ENCODE measurements at regions not wholly inside any gene's neighbourhood (a gene's known extent, or its start where the extent isn't known, plus 50 kb on each side); places are given as distances from the start of the nearest gene placed in this dataset.

DNA sequence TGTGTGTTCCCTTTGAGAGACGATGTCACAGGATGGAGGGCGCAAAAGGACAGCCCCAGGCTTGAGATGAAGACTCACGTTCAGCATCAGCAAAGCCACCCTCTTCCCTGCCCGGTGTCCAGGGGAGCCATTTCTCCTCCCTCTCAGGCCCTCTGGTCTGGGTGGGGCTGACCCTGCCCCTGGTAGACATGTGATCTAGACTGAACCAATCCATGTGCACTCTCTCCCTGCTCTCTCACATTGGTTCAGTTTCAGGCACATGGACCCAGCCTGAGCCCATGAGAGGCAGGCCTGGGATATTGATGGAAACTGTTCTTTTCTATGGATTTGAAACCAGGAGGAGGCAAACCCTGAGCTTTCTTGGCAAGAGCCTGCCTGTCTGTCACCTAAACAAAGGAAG, 115.6 kb upstream of the IGSF21 start:
- WGBS (ENCODE audit: insufficient coverage), result 83% methylated on average over 4 of the region's 4 CpGs
- Histone ChIP-seq H3K9me3 (no peaks in the 10 kb centered on the region), H3K4me3 (ENCODE audit: control insufficient read depth in 1 of 2, extremely low read depth in 1 of 2, low read length in 1 of 2) (no peak overlapping the region), H3K27me3 (replicated peaks in 1 of 2; ENCODE audit: control insufficient read depth in 2 of 2, extremely low read depth in 1 of 2, insufficient read depth in 2 of 2, low read length in 1 of 2) (peaks cover 0 to 10% of the 10 kb centered on the region in 2 experiments), H3K4me1 (ENCODE audit: control insufficient read depth in 1 of 2, extremely low read depth in 1 of 2, insufficient read depth in 2 of 2, low read length in 2 of 2) (no peaks in the 10 kb centered on the region), H3K36me3 (ENCODE audit: control insufficient read depth in 2 of 2, extremely low read depth in 1 of 2, insufficient read depth in 1 of 2, low read length in 1 of 2) (no peaks in the 10 kb centered on the region), H3K27ac (ENCODE audit: low read length) (no peak overlapping the region)
- no peak for DNase-seq
- Mint-ChIP-seq H3K4me3 (no peak overlapping the region), H3K27me3 (peaks cover 0 to 8% of the 10 kb centered on the region in 2 donors), H3K4me1 (no peaks in the 10 kb centered on the region), H3K9me3 (no peaks in the 10 kb centered on the region), H3K36me3 (no peaks in the 10 kb centered on the region), H3K27ac (no peak overlapping the region)
- CTCF ChIA-PET, result no interaction called here
- POLR2A ChIA-PET, result no interaction called here
- ATAC-seq (replicated peaks in 1 of 4), result no peak

DNA sequence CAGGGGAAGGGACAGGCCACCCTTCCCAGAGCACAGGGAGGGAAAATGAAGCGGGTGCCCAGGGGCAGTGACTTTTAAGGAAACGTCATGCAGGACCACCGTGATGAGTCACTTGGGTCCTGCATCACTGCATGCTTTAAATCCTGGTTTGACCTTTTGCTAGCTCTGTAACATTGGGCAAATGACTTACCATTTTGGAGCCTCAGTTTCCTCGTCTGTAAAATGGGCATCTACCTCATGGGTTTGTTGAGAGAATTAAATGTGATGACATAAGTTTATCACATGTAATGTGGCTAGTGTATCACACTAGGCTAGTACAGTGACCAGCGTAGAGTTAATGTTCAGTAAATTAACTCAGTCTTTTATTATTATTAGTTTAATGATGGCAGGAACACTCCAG, 114.8 kb upstream of the IGSF21 start:
- ATAC-seq (replicated peaks in 1 of 4) (no peak), DNase-seq (no peak)
- Mint-ChIP-seq H3K27ac (no peak overlapping the region), H3K4me1 (no peaks in the 10 kb centered on the region), H3K36me3 (no peaks in the 10 kb centered on the region), H3K27me3 (peaks cover 0 to 8% of the 10 kb centered on the region in 2 donors), H3K4me3 (no peak overlapping the region), H3K9me3 (no peaks in the 10 kb centered on the region)
- CTCF ChIA-PET, result no interaction called here
- no peaks in the 10 kb centered on the region for H3K9me3 ChIP-seq
- POLR2A ChIA-PET, result no interaction called here
- peaks cover 0 to 8% of the 10 kb centered on the region in 2 experiments for H3K27me3 ChIP-seq (replicated peaks in 1 of 2; ENCODE audit: control insufficient read depth in 2 of 2, extremely low read depth in 1 of 2, insufficient read depth in 2 of 2, low read length in 1 of 2)
- WGBS (ENCODE audit: insufficient coverage), result 85% methylated on average over 3 of the region's 5 CpGs
- H3K4me3 ChIP-seq (ENCODE audit: control insufficient read depth in 1 of 2, extremely low read depth in 1 of 2, low read length in 1 of 2), result no peak overlapping the region
- no peaks in the 10 kb centered on the region for H3K36me3 ChIP-seq (ENCODE audit: control insufficient read depth in 2 of 2, extremely low read depth in 1 of 2, insufficient read depth in 1 of 2, low read length in 1 of 2)
- no peak overlapping the region for H3K27ac ChIP-seq (ENCODE audit: low read length)
- no peaks in the 10 kb centered on the region for H3K4me1 ChIP-seq (ENCODE audit: control insufficient read depth in 1 of 2, extremely low read depth in 1 of 2, insufficient read depth in 2 of 2, low read length in 2 of 2)

DNA sequence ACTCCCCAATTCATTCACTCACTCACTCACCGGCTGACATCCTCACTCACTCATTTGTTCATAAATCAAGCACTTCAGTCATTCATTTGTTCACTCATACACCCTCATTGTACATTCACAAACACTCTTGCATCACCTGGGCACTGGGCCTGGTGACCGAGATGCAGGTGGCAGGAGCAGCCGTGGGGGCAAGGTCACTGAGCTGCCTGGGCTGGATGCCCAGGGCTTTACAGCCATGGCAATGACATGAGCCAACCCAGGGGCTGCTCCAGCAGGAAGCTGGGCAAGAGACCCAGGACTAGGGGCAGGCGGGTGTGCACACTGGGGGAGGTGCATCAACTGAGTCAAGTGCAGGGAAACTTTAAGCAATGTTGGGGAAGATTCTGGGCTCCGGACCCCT, 113.6 kb upstream of the IGSF21 start:
- Histone ChIP-seq H3K4me1 (ENCODE audit: control insufficient read depth in 1 of 2, extremely low read depth in 1 of 2, insufficient read depth in 2 of 2, low read length in 2 of 2) (no peaks in the 10 kb centered on the region), H3K27me3 (replicated peaks in 1 of 2; ENCODE audit: control insufficient read depth in 2 of 2, extremely low read depth in 1 of 2, insufficient read depth in 2 of 2, low read length in 1 of 2) (peaks cover 0 to 8% of the 10 kb centered on the region in 2 experiments), H3K27ac (ENCODE audit: low read length) (no peak overlapping the region), H3K9me3 (no peaks in the 10 kb centered on the region), H3K4me3 (ENCODE audit: control insufficient read depth in 1 of 2, extremely low read depth in 1 of 2, low read length in 1 of 2) (no peak overlapping the region), H3K36me3 (ENCODE audit: control insufficient read depth in 2 of 2, extremely low read depth in 1 of 2, insufficient read depth in 1 of 2, low read length in 1 of 2) (no peaks in the 10 kb centered on the region)
- DNase-seq (no peak), ATAC-seq (replicated peaks in 1 of 4) (no peak)
- H3K36me3 Mint-ChIP-seq, result no peaks in the 10 kb centered on the region
- ChIA-PET POLR2A (no interaction called here), CTCF (no interaction called here)
- WGBS (ENCODE audit: insufficient coverage), result 84% methylated on average over 3 of the region's 5 CpGs
- no peaks in the 10 kb centered on the region for H3K4me1 Mint-ChIP-seq
- peaks cover 2 to 8% of the 10 kb centered on the region in 2 donors for H3K27me3 Mint-ChIP-seq
- no peak overlapping the region for H3K27ac Mint-ChIP-seq
- no peaks in the 10 kb centered on the region for H3K9me3 Mint-ChIP-seq
- no peak overlapping the region for H3K4me3 Mint-ChIP-seq

DNA sequence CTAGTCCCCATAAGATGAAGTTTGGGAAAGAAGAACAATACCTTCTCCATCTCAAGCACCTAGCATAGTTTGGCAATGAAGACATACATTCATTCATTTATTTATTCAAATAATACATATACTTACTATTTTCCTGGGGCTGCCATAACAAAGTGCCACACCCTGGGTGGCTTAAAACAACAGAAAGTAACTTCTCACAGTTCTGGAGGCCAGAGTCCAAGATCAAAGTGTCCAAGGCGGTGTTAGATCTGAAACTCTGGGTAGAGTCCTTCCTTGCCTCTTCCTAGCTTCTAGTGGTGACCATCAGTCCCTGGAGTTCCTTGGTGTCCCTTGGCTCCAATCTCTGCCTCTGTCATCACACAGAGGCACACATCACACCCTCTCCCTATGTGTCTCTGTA, 112.1 kb upstream of the IGSF21 start:
- 60% methylated on average over 1 of the region's 1 CpG for WGBS (ENCODE audit: insufficient coverage)

DNA sequence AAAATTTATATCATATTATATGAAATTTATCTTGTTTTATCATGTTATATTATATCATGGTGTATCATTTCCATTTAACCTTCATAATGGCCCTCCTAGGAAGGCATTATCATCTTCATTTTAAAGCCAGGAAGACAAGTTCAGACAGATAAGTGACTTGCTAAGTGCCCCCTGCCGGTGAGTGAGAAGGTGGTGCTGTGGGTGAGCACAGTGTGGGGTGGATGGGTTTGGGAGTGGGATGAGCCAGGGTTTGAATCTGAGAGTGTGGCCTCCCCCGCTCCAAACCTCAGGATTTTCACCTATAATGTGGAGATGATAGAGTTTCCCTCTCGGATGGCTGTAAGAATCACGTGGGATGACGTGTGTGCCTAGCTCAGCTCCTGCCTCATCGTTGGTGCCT, 108.7 kb upstream of the IGSF21 start:
- DNase-seq (no peak), ATAC-seq (replicated peaks in 1 of 4) (no peak)
- H3K4me1 ChIP-seq (ENCODE audit: control insufficient read depth in 1 of 2, extremely low read depth in 1 of 2, insufficient read depth in 2 of 2, low read length in 2 of 2), result no peaks in the 10 kb centered on the region
- no peaks in the 10 kb centered on the region for H3K36me3 ChIP-seq (ENCODE audit: control insufficient read depth in 2 of 2, extremely low read depth in 1 of 2, insufficient read depth in 1 of 2, low read length in 1 of 2)
- peaks cover 0 to 16% of the 10 kb centered on the region in 2 experiments for H3K27me3 ChIP-seq (replicated peaks in 1 of 2; ENCODE audit: control insufficient read depth in 2 of 2, extremely low read depth in 1 of 2, insufficient read depth in 2 of 2, low read length in 1 of 2)
- Mint-ChIP-seq H3K4me1 (no peaks in the 10 kb centered on the region), H3K27ac (no peak overlapping the region), H3K4me3 (no peak overlapping the region), H3K36me3 (no peaks in the 10 kb centered on the region), H3K27me3 (peaks cover 7 to 14% of the 10 kb centered on the region in 2 donors), H3K9me3 (no peaks in the 10 kb centered on the region)
- ChIA-PET POLR2A (no interaction called here), CTCF (no interaction called here)
- H3K27ac ChIP-seq (ENCODE audit: low read length), result no peak overlapping the region
- H3K4me3 ChIP-seq (ENCODE audit: control insufficient read depth in 1 of 2, extremely low read depth in 1 of 2, low read length in 1 of 2), result no peak overlapping the region
- no peaks in the 10 kb centered on the region for H3K9me3 ChIP-seq
- WGBS (ENCODE audit: insufficient coverage), result 82% methylated on average over 5 of the region's 6 CpGs

More for the DNA sequence above, 112.1 kb upstream of the IGSF21 start:
- Histone ChIP-seq H3K4me3 (ENCODE audit: control insufficient read depth in 1 of 2, extremely low read depth in 1 of 2, low read length in 1 of 2) (no peak overlapping the region), H3K4me1 (ENCODE audit: control insufficient read depth in 1 of 2, extremely low read depth in 1 of 2, insufficient read depth in 2 of 2, low read length in 2 of 2) (no peaks in the 10 kb centered on the region), H3K9me3 (no peaks in the 10 kb centered on the region), H3K36me3 (ENCODE audit: control insufficient read depth in 2 of 2, extremely low read depth in 1 of 2, insufficient read depth in 1 of 2, low read length in 1 of 2) (no peaks in the 10 kb centered on the region), H3K27ac (ENCODE audit: low read length) (no peak overlapping the region), H3K27me3 (replicated peaks in 1 of 2; ENCODE audit: control insufficient read depth in 2 of 2, extremely low read depth in 1 of 2, insufficient read depth in 2 of 2, low read length in 1 of 2) (peaks cover 0 to 14% of the 10 kb centered on the region in 2 experiments)
- ChIA-PET POLR2A (no interaction called here), CTCF (no interaction called here)
- ATAC-seq (replicated peaks in 1 of 4) (no peak), DNase-seq (no peak)
- Mint-ChIP-seq H3K27ac (no peak overlapping the region), H3K27me3 (peaks cover 4 to 8% of the 10 kb centered on the region in 2 donors), H3K9me3 (no peaks in the 10 kb centered on the region), H3K4me1 (no peaks in the 10 kb centered on the region), H3K4me3 (no peak overlapping the region), H3K36me3 (no peaks in the 10 kb centered on the region)

DNA sequence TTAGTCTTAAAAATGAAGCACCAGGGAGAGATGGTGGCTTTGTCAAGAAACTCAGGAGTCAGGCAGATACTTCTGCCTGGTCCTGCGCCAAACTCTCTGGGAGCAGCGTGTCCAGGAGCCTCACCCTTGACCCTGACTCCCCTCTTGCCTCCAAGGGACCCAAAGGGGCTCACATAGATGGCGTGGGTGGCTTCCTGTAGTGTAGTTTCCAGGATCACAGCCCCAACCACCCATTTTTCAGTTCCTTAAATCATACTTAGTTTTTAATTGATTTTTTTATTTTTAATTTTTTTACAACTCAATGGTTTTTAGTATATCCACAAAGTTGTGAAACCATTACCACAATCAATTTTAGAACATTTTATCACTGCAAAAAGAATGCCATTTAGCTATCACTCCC, 107.7 kb upstream of the IGSF21 start:
- Histone ChIP-seq H3K4me1 (ENCODE audit: control insufficient read depth in 1 of 2, extremely low read depth in 1 of 2, insufficient read depth in 2 of 2, low read length in 2 of 2) (no peaks in the 10 kb centered on the region), H3K9me3 (no peaks in the 10 kb centered on the region), H3K27me3 (replicated peaks in 1 of 2; ENCODE audit: control insufficient read depth in 2 of 2, extremely low read depth in 1 of 2, insufficient read depth in 2 of 2, low read length in 1 of 2) (peaks cover 0 to 17% of the 10 kb centered on the region in 2 experiments), H3K27ac (ENCODE audit: low read length) (no peak overlapping the region), H3K36me3 (ENCODE audit: control insufficient read depth in 2 of 2, extremely low read depth in 1 of 2, insufficient read depth in 1 of 2, low read length in 1 of 2) (no peaks in the 10 kb centered on the region), H3K4me3 (ENCODE audit: control insufficient read depth in 1 of 2, extremely low read depth in 1 of 2, low read length in 1 of 2) (no peak overlapping the region)
- POLR2A ChIA-PET, result no interaction called here
- no peak for ATAC-seq (replicated peaks in 1 of 4)
- WGBS (ENCODE audit: insufficient coverage), result no CpG with 5 or more reads among the region's 3 CpGs
- Mint-ChIP-seq H3K9me3 (no peaks in the 10 kb centered on the region), H3K4me3 (no peak overlapping the region), H3K4me1 (no peaks in the 10 kb centered on the region), H3K36me3 (no peaks in the 10 kb centered on the region), H3K27ac (no peak overlapping the region), H3K27me3 (peaks cover 7 to 18% of the 10 kb centered on the region in 2 donors)
- CTCF ChIA-PET, result no interaction called here
- no peak for DNase-seq

DNA sequence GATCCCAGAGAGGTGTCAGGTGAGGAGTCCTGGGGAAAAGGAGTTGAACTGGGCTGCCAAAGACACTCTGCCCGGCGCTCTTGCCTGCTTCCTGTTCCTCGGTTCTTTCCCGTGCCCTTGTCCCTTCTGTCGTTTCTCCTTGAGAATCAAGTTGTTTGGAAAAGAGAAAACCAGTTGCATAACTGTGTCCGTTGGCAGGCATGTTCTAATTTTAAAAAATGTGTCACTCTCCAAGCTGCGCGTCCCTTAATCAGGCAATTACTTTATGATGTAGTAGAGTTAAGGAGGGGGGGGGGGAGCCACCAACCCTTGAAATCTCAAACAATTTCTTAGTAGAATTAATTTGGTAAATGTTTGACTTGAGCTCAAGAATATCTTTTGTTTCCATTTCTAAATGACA, 105.9 kb upstream of the IGSF21 start:
- no CpG with 5 or more reads among the region's 8 CpGs for WGBS (ENCODE audit: insufficient coverage)
- no peaks in the 10 kb centered on the region for H3K9me3 ChIP-seq
- POLR2A ChIA-PET, result no interaction called here
- DNase-seq (no peak), ATAC-seq (replicated peaks in 1 of 4) (no peak)
- H3K27ac Mint-ChIP-seq, result no peak overlapping the region
- H3K9me3 Mint-ChIP-seq, result no peaks in the 10 kb centered on the region
- CTCF ChIA-PET, result no interaction called here
- H3K36me3 ChIP-seq (ENCODE audit: control insufficient read depth in 2 of 2, extremely low read depth in 1 of 2, insufficient read depth in 1 of 2, low read length in 1 of 2), result no peaks in the 10 kb centered on the region
- no peak overlapping the region for H3K27ac ChIP-seq (ENCODE audit: low read length)
- peaks cover 0 to 24% of the 10 kb centered on the region in 2 experiments for H3K27me3 ChIP-seq (replicated peaks in 1 of 2; ENCODE audit: control insufficient read depth in 2 of 2, extremely low read depth in 1 of 2, insufficient read depth in 2 of 2, low read length in 1 of 2)
- H3K27me3 Mint-ChIP-seq, result peaks cover 10 to 20% of the 10 kb centered on the region in 2 donors
- H3K4me3 Mint-ChIP-seq, result no peak overlapping the region
- H3K4me3 ChIP-seq (ENCODE audit: control insufficient read depth in 1 of 2, extremely low read depth in 1 of 2, low read length in 1 of 2), result no peak overlapping the region
- H3K4me1 Mint-ChIP-seq, result no peaks in the 10 kb centered on the region
- H3K36me3 Mint-ChIP-seq, result no peaks in the 10 kb centered on the region
- no peaks in the 10 kb centered on the region for H3K4me1 ChIP-seq (ENCODE audit: control insufficient read depth in 1 of 2, extremely low read depth in 1 of 2, insufficient read depth in 2 of 2, low read length in 2 of 2)

Data from T-cell (primary cell).